NCI-H345 treated with DMSO at 0.1 percent for 48 hours (cell line): ENCODE measurements at regions not wholly inside any gene's neighbourhood (a gene's known extent, or its start where the extent isn't known, plus 50 kb on each side); places are given as distances from the start of the nearest gene placed in this dataset.

Experiments
- DNase-seq: peaks from one replicate; lab custom pipeline; 2025; ENCODE audit not compliant: unreplicated experiment; lab: John Stamatoyannopoulos, UW

GRCh38 chr14:35989736-35990135 lies 163.6 kb downstream of the BRMS1L start:
- no peak for DNase-seq

- no peak for DNase-seq
These were observed 163.0 kb downstream of the BRMS1L start for GRCh38 chr14:35988972-35989690.

GRCh38 chr14:35988550-35988949 lies 162.4 kb downstream of the BRMS1L start:
- DNase-seq: no peak

- DNase-seq: no peak
These were observed 161.6 kb downstream of the BRMS1L start for GRCh38 chr14:35987731-35988130.

- DNase-seq: no peak
These were observed 160.1 kb downstream of the BRMS1L start for GRCh38 chr14:35986219-35986573.

DNA sequence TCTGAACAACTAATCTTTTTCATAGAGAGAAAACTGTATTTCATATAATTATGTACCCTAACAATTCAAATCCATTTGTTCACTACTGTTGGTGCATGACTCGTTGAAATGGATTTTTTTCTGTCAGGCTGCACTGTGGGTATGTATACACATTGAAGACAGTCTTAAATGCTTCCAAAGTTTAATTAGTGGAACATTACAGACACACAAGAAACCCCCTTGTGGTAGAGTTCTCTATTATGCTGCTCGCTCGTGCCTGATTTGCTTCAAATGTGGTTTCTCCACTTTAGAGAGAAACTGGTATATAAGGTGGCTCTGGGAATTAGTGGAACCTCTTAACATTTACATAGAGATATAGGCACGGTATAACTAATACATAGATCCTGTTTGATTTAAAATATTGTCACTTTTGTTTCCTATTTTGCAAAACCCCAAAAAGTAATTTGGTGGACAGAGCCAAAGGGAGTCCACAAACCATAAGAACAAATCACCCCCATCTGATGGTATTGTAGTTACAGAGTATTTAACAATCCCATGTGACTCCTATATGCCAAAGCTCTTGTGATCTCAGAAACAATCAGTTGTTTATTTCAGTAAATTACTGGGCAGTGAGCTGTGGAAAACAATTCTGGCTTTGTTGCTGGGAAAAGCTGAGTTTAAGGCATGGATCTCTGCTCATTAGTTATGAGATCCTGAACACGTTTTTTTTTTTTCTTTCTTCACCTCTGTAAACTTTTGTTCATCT lies 159.5 kb downstream of the BRMS1L start:
- DNase-seq: no peak

DNA sequence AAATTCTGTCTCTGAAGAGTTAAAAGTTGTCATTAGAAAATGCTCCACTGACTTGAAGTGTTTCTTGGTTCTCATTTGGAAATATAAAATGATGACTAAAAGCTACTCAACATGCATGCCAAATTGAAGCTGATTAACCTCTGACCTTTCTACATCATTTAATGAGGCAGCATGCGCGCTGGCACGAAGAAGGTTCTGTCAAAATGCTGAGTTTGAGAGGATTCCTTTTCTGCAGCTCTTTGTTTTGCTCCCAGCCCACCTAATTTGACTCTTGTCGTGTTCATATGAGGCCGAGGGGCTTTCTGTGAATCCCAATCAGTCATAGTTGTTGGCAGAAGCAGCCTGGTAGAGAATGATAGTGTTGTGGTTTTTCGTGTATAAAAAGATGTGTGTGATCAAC lies 153.4 kb downstream of the BRMS1L start:
- no peak for DNase-seq

DNA sequence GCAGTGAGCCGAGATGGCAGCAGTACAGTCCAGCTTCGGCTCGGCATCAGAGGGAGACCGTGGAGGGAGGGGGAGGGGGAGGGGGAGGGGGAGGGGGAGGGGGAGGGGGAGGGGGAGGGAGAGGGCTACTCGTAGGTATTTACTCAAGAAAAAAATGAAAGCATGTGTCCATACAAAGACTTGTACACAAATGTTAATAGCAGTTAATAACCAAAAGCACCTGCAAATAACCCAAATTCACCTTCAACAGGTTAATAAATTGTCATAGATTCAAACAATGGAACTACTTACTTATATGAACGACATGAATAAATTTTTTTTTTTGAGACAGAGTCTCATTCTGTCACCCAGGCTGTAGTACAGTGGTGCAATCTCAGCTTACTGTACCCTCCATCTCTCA lies 152.4 kb downstream of the BRMS1L start:
- DNase-seq: no peak

DNA sequence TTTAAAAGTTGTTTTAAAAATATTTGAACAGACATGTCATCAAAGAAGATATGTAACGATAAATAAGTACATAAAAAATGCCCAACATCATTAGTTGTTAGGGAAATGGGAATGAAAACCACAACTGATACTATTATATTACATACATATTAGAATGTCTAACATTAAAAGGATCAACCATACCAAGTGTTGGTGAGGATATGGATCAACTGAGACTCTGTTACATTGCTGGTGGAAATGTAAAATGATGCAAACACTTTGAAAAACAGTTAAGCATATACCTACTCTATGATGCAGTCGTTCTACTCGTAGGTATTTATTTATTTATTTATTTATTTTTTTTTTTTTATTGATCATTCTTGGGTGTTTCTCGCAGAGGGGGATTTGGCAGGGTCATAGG lies 149.7 kb downstream of the BRMS1L start:
- no peak for DNase-seq

- no peak for DNase-seq
These were observed 147.6 kb downstream of the BRMS1L start for GRCh38 chr14:35973770-35974169.

DNA sequence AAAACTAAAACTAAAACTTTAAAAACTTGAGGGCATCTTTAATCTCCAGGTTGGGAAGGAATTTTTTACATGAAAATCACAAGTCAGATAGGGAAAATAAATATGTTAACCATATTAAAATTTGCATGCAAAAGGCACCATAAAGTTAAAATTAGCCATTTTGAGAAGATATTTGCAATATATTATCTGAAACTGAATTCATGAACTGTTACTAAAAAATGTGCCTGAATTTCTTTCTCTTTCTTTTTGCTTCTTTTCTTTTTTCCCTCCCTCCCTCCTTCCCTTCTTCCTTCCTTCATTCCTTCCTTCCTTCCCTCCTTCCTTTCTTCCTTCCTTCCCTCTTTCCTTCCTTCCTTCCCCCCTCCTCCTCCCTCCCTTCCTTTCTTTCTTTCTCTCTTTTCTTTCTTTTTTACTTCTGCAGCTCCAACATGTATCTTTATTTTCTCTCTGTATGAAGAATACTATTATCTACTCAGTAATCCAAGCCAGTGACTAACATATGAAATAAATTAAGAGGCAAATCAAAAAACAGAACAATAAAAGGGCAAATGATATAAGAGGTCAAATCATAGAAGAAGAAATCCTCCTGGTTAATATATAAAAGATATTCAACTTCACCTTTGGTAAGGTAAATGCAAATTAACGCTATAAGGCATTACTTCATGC lies 146.0 kb downstream of the BRMS1L start:
- DNase-seq: no peak

GRCh38 chr14:35969310-35969709 lies 143.2 kb downstream of the BRMS1L start:
- DNase-seq: no peak

DNA sequence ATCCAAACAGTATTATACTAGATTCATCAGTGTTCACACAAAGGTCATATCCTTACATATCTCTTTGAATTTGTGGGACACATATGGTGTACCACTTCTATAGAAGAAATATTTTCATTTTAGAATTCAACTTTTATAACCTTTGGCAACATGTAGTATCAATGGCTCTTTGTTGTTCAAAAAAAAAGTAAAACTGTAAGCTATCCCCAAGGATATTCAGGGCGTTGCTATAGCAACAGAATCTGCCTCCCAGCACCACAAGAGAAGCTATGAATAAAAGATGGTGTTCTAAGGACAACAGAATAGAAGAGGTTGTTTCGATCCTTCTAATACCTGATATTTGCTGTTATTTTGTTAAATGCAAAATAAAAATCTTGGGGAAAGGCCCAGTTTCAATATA lies 139.3 kb downstream of the BRMS1L start:
- no peak for DNase-seq

DNA sequence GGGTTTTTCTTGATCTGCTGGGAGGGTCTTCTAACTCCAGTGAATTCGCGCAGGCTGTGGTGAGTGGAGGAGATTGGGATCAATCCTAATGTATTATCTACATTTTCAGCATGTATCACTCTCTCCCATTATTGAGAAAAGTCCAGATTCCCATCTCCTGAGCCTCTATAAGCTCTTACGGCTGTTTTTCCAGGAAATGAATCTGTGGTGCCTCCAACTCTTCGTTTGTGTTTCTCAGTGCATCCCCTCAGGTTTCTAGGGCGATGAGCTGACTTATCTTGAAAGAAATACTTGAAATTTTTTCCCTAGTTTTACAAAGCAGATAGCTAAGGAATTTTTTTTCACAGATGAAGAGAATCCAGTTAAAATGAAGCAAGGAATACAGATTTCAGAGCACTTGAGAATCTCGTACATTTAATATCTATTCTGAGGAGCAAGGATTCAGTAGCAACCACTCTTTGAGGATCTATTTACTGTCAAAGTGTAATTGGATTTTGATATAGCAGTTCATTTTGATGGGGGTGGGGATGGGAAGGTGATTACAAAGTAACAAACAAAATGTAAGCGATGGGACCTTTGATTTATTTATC lies 138.7 kb downstream of the BRMS1L start:
- DNase-seq: no peak

DNA sequence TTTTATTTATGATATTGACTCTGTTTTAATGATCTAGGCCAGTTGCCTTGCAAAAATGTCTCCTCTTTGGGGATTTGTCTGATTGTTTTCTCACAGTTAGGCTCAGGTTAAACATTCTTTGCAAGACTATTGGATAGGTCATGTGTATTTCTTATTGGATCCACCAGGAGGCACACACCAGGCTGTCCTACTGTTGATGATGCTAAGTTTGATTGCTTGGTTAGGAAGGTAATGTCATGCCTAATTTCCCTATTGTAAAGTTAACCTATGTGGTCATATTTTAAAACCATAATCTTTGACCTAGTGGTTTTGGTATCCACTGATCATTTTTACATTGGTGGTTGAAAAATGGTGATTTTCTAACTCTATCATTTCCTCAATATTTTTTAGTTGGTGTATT lies 137.1 kb downstream of the BRMS1L start:
- no peak for DNase-seq

- DNase-seq: no peak
These were observed 135.6 kb downstream of the BRMS1L start for GRCh38 chr14:35961697-35962274.

DNA sequence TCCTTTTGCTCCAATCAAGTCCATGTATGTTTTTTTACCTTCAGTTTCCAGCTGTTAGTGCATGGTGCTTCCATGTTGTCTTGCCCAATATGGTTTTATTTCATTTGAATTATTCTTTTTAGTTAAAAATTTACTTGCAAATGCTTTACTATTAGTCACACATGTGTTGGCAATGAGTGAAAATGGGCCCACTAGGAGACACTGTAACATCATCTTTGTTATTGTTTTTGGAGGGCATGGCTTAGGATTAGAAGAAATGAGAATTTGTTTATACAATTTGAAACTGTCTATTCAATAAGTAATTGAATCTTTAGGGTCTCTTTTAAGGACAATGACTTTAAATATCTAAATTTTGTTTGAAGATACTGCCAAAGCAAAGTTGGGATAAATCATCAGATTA lies 133.7 kb downstream of the BRMS1L start:
- DNase-seq: no peak

DNA sequence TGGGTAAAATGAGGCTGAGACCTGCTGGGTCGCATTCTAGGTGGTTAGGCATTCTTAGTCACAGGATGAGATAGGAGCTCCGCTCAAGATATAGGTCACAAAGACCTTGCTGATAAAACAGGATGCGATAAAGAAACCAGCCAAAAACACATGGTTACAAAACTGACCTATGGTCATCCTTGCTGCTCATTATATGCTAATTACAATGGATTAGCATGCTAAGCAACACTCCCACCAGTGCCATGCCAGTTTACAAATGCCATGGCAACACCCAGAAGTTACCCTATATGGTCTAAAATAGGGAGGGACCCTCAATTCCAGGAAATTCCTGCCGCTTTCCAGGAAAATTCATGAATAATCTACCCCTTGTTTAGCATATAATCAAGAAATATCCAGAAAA lies 132.4 kb downstream of the BRMS1L start:
- no peak for DNase-seq

DNA sequence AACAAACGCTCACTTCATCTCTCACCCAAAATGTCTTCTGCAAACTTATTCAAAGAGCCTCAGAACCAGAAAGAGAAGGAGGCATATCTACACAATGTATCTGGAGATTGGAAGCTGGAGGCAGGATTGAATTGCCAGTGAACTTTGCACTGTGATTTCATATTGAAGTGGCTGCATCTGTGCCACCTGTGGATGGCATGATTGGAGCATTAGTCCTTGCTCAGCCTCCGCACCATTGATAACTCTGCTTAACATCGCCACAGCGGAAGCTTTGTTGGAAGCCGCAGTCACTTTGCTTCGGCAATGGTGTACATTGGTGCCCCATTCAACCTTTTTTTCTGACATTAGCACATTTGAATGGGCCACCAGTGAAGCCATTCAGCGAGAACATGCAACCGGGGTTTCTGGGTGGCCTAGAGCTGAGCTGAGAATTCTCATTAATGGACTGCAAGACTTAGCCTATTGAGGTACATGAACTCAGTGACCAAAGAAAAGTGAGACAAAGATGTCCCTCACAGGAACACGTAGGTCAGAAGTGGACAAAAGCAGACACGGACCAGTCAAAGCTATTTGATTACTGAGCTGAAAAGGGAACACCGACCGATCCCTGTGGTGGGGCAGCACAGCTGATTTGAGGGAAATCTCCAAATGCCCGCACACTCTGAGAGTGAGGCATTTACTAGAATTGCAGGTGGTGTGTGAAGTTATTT lies 130.4 kb downstream of the BRMS1L start:
- DNase-seq: no peak

DNA sequence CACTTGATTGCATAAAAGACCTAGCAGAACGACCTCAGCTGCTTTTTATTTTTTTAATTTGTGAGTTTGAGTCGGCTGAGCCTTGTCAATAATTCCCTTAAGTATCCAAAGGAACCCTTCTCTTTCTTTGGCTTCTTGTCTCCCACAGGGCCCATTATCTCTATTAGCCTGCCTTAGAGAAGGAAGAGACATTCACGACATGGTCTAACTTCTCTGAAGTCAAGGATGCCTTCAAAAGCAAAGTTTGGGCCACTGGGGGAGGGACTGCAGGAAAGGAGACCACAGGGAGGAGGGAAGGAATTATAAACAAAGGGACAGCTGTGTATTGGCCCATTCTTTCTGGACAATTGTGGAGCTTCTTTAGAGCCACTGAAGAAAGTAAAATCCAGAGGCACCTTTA lies 126.4 kb downstream of the BRMS1L start:
- DNase-seq: no peak
